GM23338 (cell line): ENCODE measurements at regions not wholly inside any gene's neighbourhood (a gene's known extent, or its start where the extent isn't known, plus 50 kb on each side); places are given as distances from the start of the nearest gene placed in this dataset.

ENCODE experiments used
- ATAC-seq: fragments of 200-7000 bp; cut with Tn5 transposase; 3 replicates; pipeline ENCODE4 v1.9.1; 2020
- DNase-seq: peaks from one replicate; pipeline ENCODE4 v3.0.0-alpha.2; 2015; ENCODE audit warnings: low spot score
- H2AFZ ChIP-seq: fragments of 200-600 bp; sonication (generic); 2 replicates; pipeline ENCODE4 v1.8.0; 2016; ENCODE audit warnings: antibody characterized with exemption, mild to moderate bottlenecking, moderate library complexity
- H3F3A ChIP-seq: fragments of 200-600 bp; sonication (generic); replicated peaks from 2 replicates; pipeline ENCODE4 v1.8.0; 2017; ENCODE audit warnings: antibody characterized with exemption, mixed run types, low read depth
- H3K27ac ChIP-seq: fragments of 200-600 bp; sonication (generic); 2 replicates; pipeline ENCODE4 v1.6.1; 2016; ENCODE audit warnings: low read depth
- H3K27me3 ChIP-seq: fragments of 200-600 bp; sonication (generic); 2 replicates; pipeline ENCODE4 v1.8.0; 2016; ENCODE audit warnings: mild to moderate bottlenecking, mixed run types, moderate library complexity; ENCODE audit not compliant: insufficient read depth
- H3K36me3 ChIP-seq: fragments of 200-600 bp; sonication (generic); 2 replicates; pipeline ENCODE4 v1.8.0; 2016; ENCODE audit warnings: mild to moderate bottlenecking; ENCODE audit not compliant: insufficient read depth
- H3K4me1 ChIP-seq: fragments of 200-600 bp; sonication (generic); 2 replicates; pipeline ENCODE4 v1.8.0; 2016; ENCODE audit warnings: mild to moderate bottlenecking, moderate library complexity; ENCODE audit not compliant: insufficient read depth
- H3K4me2 ChIP-seq: fragments of 200-600 bp; sonication (generic); 2 replicates; pipeline ENCODE4 v1.7.1; 2017; ENCODE audit warnings: mixed run types
- H3K4me3 ChIP-seq: fragments of 200-600 bp; sonication (generic); 2 replicates; pipeline ENCODE4 v1.6.1; 2016; ENCODE audit warnings: mixed run types
- H3K79me2 ChIP-seq: fragments of 200-600 bp; sonication (generic); replicated peaks from 2 replicates; pipeline ENCODE4 v1.8.0; 2017; ENCODE audit warnings: mild to moderate bottlenecking; ENCODE audit not compliant: insufficient read depth
- H3K9me2 ChIP-seq: fragments of 200-600 bp; sonication (generic); 2 replicates; pipeline ENCODE4 v1.8.0; 2017; ENCODE audit not compliant: insufficient read depth
- H4K20me1 ChIP-seq: fragments of 200-600 bp; sonication (generic); replicated peaks from 2 replicates; pipeline ENCODE4 v1.8.0; 2017; ENCODE audit warnings: mild to moderate bottlenecking; ENCODE audit not compliant: insufficient read depth
- H3K27ac Mint-ChIP-seq: 2 replicates; pipeline ENCODE4 v1.8.0; 2020; ENCODE audit warnings: inconsistent platforms, mild to moderate bottlenecking, moderate library complexity, mixed read lengths
- H3K27me3 Mint-ChIP-seq: 3 replicates; pipeline ENCODE4 v1.8.0; 2022; ENCODE audit warnings: low read depth, mild to moderate bottlenecking, moderate library complexity, mixed read lengths, inconsistent platforms; ENCODE audit not compliant: insufficient read depth, poor library complexity
- H3K36me3 Mint-ChIP-seq: 3 replicates; pipeline ENCODE4 v1.8.0; 2021; ENCODE audit warnings: low read depth, mild to moderate bottlenecking, inconsistent platforms, moderate library complexity, mixed read lengths
- H3K4me1 Mint-ChIP-seq: 3 replicates; pipeline ENCODE4 v1.8.0; 2020; ENCODE audit warnings: mild to moderate bottlenecking, inconsistent platforms, mixed read lengths
- H3K4me3 Mint-ChIP-seq: 3 replicates; pipeline ENCODE4 v1.8.0; 2021; ENCODE audit warnings: moderate library complexity, mild to moderate bottlenecking, inconsistent platforms, mixed read lengths
- H3K9me3 Mint-ChIP-seq: 3 replicates; pipeline ENCODE4 v1.8.0; 2020; ENCODE audit warnings: moderate library complexity, mild to moderate bottlenecking, inconsistent platforms, mixed read lengths
- CREB1 ChIP-seq: fragments of 250-450 bp; sonication (Bioruptor Pico); IDR thresholded peaks from 2 replicates; pipeline ENCODE4 v1.5.0; 2020; ENCODE audit warnings: low read depth, mild to moderate bottlenecking, moderate library complexity
- CTCF ChIP-seq, 2 experiments: fragments of 200-600 bp in 1 of 2; sonication (generic) in 1 of 2; conservative IDR thresholded peaks; 2 replicates each; pipeline versions ENCODE4 v1.5.1 to v1.6.1; 2016 to 2017; ENCODE audit warnings: antibody characterized with exemption in 2 of 2, low read depth in 2 of 2, mild to moderate bottlenecking in 2 of 2, moderate library complexity in 1 of 2
- ETS1 ChIP-seq: IDR thresholded peaks from 2 replicates; pipeline ENCODE4 v1.6.1; 2016; ENCODE audit warnings: antibody characterized with exemption
- EZH2 ChIP-seq: fragments of 200-600 bp; sonication (generic); IDR thresholded peaks from one replicate; pipeline ENCODE4 v1.8.0; 2017; ENCODE audit warnings: antibody characterized with exemption, mild to moderate bottlenecking, low read depth; ENCODE audit not compliant: unreplicated experiment
- EZH2phosphoT487 ChIP-seq: fragments of 200-600 bp; sonication (generic); IDR thresholded peaks from one replicate; pipeline ENCODE4 v1.8.1; 2018; ENCODE audit warnings: antibody characterized with exemption; ENCODE audit not compliant: unreplicated experiment
- JUNB ChIP-seq: IDR thresholded peaks from one replicate; pipeline ENCODE4 v1.6.1; 2016; ENCODE audit warnings: antibody characterized with exemption; ENCODE audit not compliant: unreplicated experiment
- NANOG ChIP-seq: IDR thresholded peaks from 2 replicates; pipeline ENCODE4 v1.6.1; 2016; ENCODE audit warnings: antibody characterized with exemption, borderline replicate concordance
- POLR2AphosphoS5 ChIP-seq: IDR thresholded peaks from 2 replicates; pipeline ENCODE4 v1.6.1; 2016; ENCODE audit warnings: antibody characterized with exemption, low read depth
- REST ChIP-seq: IDR thresholded peaks from one replicate; pipeline ENCODE4 v1.6.1; 2018; ENCODE audit warnings: antibody characterized with exemption; ENCODE audit not compliant: unreplicated experiment
- STAT1 ChIP-seq: IDR thresholded peaks from one replicate; pipeline ENCODE4 v1.6.1; 2016; ENCODE audit warnings: antibody characterized with exemption; ENCODE audit not compliant: unreplicated experiment
- ZNF114 ChIP-seq: fragments of 250-450 bp; sonication (Bioruptor Pico); IDR thresholded peaks from 2 replicates; pipeline ENCODE4 v1.5.0; 2020; ENCODE audit warnings: mild to moderate bottlenecking, moderate library complexity
- ZNF331 ChIP-seq: fragments of 250-450 bp; sonication (Bioruptor Pico); IDR thresholded peaks from 2 replicates; pipeline ENCODE4 v1.5.0; 2020; ENCODE audit warnings: low read depth, mild to moderate bottlenecking, moderate library complexity
- ZNF462 ChIP-seq: fragments of 250-450 bp; sonication (Bioruptor Pico); IDR thresholded peaks from 2 replicates; pipeline ENCODE4 v1.5.0; 2020; ENCODE audit warnings: mild to moderate bottlenecking, moderate library complexity

GRCh38 chr3:179510496-179510895 is 52.2 kb upstream of the ACTL6A start (continued):
- TF ChIP-seq CTCF (conservative IDR thresholded peaks at IDR 0.05; ENCODE audit: low read depth in 2 of 2) (no peak), JUNB (no peak), EZH2 (no peak), STAT1 (no peak), ZNF331 (CRISPR knock-in tag) (no peak)

GRCh38 chr3:179512378-179512777 is 50.3 kb upstream of the ACTL6A start:
- Histone ChIP-seq H3K9me2 (no peaks in the 10 kb centered on the region), H4K20me1 (no peaks in the 10 kb centered on the region), H3K4me2 (no peak overlapping the region), H3F3A (no peaks in the 10 kb centered on the region), H3K36me3 (no peaks in the 10 kb centered on the region; the same call in 1 of the 2 replicates), H3K27ac (no peak overlapping the region), H3K79me2 (no peaks in the 10 kb centered on the region), H3K4me1 (no peaks in the 10 kb centered on the region), H3K27me3 (no peaks in the 10 kb centered on the region), H3K4me3 (no peak overlapping the region), H2AFZ (no peak overlapping the region)
- peaks cover 7% of the 10 kb centered on the region; the same call in 1 of the 3 replicates for H3K36me3 Mint-ChIP-seq
- H3K27me3 Mint-ChIP-seq, result peaks cover 1% of the 10 kb centered on the region
- no peak overlapping the region for H3K4me3 Mint-ChIP-seq
- no peak for DNase-seq
- H3K27ac Mint-ChIP-seq, result no peak overlapping the region
- H3K9me3 Mint-ChIP-seq, result peaks cover 4% of the 10 kb centered on the region; the same call in 2 of the 3 replicates
- H3K4me1 Mint-ChIP-seq, result peaks cover 4% of the 10 kb centered on the region; the same call in 1 of the 3 replicates
- no peak for ATAC-seq
- TF ChIP-seq ZNF114 (CRISPR knock-in tag), result no peak
- no peak for TF ChIP-seq ZNF462 (CRISPR knock-in tag)
- no peak for TF ChIP-seq POLR2AphosphoS5
- TF ChIP-seq ZNF331 (CRISPR knock-in tag), result no peak
- TF ChIP-seq EZH2phosphoT487, result no peak
- no peak for TF ChIP-seq STAT1
- TF ChIP-seq CREB1 (CRISPR knock-in tag), result no peak
- no peak for TF ChIP-seq EZH2
- no peak for TF ChIP-seq NANOG
- TF ChIP-seq JUNB, result no peak
- no peak for TF ChIP-seq ETS1
- no peak for TF ChIP-seq REST
